NOMO-1 treated with DMSO at 0.1 percent for 48 hours (cell line): ENCODE measurements at regions not wholly inside any gene's neighbourhood (a gene's known extent, or its start where the extent isn't known, plus 50 kb on each side); places are given as distances from the start of the nearest gene placed in this dataset.

Source experiments
- DNase-seq: peaks from one replicate; lab custom pipeline; 2025; ENCODE audit not compliant: unreplicated experiment; lab: John Stamatoyannopoulos, UW

DNA sequence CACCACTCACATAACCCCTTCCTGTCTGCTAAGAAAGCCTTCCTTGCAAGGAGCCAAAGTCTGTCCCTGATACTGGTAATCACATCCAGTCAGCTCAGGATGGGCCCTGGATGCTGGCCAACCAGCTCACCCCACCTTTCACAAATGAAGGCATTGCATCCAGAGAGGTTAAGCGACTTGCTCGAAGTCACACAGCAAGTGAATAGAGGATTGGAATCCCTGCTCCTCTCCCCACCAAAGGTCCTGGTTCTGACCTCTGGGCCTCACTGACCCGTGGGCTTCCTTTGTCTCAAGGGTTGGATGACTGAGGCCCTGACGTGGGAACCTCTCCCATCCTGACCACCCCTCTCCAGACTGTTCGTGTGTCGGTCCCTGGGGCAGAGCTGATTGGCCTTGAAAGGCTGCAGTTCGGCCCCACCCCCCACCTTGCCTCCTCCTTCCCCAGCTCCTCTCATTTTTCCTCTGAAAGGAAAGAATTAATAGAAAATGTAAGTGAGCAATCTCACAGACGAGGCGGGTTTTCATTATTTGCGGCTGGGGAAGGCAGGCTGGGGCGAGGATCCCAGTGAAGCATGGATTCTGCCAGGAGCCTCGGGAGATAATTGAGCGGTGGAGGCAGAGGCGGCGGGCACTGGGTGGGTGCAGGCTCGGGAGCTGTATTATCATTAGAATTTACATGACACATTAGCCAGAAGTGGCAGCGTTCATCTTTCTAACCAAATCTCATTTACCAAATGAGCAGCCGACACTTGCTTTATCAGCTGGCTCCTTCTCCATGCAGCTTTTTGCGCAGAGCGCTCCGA, 101.5 kb upstream of the CSF3R start:
- DNase-seq: no peak

GRCh38 chr1:36583080-36583479, 100.4 kb upstream of the CSF3R start:
- DNase-seq: no peak

DNA sequence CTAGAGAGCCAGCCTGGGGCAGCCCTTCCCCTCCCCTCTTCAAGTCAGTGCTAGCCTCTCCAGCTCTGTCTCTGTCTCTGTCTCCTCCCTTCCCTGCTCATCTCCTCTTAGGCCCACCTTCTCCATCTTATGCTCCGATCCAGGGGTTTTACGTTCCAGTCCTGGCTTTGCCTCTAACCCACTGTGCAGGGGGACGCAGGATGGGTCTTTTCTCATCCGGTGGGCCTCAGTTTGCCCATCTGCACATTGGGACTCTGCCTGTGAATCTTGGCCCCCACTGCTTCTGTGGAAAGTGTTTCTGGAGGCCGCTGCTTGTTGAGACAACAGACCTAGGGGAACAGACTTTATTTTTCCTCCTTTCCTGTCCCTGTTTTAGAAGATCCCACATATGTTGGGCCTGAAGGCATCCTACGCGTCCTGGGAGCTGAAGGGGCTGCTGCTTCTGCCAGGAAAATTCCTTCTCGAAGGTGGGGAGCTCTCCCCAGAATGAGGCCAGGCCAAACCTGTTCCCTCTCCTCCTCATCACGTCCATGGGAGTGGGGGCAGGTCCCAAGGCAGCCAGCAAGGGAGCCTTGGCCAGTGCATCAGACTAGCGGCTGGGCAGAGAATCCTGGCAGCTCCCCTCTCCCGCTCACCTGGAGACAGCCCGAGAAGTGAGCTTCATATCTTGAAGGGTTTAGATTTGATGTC, 99.5 kb upstream of the CSF3R start:
- no peak for DNase-seq

DNA sequence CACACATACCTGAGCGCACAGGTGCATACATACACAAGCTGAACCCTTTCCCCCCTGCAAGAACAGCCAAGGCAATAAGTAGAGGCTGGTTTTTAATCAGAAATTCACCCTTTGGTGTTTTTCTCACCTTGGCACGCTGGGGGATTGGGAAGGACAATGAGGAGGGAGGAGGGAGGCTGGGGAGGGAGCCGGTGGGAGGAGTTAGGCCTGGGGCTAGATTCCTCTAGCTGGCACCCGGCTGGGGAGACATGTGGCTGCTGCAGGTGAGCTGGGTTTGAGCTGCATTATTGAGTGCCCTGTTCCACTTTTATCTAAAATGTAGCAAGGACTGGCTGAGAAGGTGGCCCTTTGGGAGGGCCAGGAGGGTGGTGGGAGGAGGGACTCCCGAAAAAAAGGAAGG, 97.8 kb upstream of the CSF3R start:
- DNase-seq: no peak

DNA sequence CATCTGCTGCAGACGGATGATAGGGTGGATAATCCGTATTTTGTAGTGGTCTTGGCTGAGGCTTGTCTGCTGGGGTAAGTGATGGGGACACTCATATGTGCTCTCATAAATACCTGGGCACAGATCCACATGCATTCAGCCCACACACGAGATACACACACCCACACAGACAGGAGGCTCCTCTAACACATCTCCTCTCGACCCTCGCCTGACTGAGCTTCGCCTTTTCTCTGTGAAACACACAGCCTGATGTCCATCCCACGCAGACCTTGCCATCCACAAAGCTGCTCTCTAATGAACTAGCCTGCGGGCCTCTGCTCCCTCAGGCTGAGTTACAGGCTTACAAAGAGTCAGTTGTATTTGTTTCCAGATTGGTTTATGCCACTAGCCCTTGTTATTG, 96.3 kb upstream of the CSF3R start:
- no peak for DNase-seq

GRCh38 chr1:36576551-36577110, 93.9 kb upstream of the CSF3R start:
- no peak for DNase-seq

GRCh38 chr1:36576118-36576517, 93.4 kb upstream of the CSF3R start:
- peak; percentile 3 for DNase-seq

- DNase-seq: no peak
These were observed 90.7 kb upstream of the CSF3R start for GRCh38 chr1:36573445-36573844.

DNA sequence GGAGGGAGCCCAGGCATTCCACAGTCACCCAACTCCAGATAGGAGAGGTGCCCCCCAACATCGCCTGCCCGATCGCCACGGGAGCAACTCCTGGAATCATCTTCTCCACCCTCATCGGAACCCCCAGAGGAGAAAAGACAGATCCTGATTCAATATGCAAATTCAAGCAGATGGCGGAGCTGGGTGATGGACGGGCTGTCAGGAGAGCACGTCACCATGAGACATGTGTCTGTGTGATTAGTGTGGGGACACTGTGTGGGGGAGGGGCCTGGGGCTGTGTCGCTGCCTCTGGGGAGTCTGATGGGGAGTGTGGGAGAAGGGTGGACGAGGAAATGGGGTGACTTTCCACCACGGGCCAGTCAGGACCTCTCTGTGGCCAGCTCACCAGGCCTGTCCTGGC, 90.2 kb upstream of the CSF3R start:
- no peak for DNase-seq

GRCh38 chr1:36572142-36572715, 89.5 kb upstream of the CSF3R start:
- no peak for DNase-seq

- DNase-seq: no peak
These were observed 88.4 kb upstream of the CSF3R start for GRCh38 chr1:36571106-36571505.

DNA sequence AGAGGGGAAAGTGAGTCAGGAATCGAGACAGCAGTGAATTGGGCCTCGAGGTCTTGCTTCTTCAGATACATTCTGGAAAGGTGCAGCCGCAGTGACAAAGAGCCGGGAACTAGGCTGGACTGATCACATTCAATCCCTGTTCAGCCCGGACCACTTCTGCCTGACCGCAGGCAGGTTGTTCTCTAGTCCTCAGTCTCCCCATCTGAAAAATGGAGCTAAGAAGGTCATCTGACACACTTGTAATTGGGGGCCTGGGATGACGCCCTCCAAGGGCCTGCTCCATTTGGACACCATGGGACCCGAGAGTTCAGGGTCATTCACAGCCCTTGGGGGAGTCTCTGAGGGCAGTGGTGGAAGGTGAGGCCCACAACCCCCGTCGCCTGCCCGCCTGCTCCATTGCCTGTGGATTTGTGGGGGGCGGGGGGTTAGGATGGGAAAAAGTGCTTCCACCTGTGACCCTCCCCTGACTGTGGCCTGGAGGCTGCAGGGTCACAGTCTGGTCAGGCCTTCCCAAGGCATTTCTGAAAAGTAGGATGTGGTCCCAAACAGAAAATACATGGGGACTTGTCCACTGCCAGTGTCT, 87.9 kb upstream of the CSF3R start:
- DNase-seq: no peak

DNA sequence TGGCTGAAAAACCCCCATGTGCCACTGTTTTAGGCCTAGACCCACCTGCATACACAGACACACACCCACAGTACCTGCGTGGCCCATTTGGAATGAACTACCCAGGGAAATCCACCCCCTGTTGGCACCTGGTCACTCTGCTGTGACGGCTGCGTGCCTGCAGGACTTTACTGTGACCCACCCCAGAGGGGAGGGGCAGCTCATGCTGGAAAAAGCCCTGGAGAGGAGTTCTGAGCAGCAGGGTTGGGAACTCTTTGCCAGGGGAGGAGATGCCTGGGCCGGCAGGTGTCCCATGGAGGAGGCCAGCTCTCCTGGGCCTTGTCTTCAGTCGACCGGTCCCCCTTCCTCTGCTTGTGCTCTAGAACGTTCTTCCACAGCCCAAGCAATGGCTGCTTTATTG, 87.3 kb upstream of the CSF3R start:
- no peak for DNase-seq

DNA sequence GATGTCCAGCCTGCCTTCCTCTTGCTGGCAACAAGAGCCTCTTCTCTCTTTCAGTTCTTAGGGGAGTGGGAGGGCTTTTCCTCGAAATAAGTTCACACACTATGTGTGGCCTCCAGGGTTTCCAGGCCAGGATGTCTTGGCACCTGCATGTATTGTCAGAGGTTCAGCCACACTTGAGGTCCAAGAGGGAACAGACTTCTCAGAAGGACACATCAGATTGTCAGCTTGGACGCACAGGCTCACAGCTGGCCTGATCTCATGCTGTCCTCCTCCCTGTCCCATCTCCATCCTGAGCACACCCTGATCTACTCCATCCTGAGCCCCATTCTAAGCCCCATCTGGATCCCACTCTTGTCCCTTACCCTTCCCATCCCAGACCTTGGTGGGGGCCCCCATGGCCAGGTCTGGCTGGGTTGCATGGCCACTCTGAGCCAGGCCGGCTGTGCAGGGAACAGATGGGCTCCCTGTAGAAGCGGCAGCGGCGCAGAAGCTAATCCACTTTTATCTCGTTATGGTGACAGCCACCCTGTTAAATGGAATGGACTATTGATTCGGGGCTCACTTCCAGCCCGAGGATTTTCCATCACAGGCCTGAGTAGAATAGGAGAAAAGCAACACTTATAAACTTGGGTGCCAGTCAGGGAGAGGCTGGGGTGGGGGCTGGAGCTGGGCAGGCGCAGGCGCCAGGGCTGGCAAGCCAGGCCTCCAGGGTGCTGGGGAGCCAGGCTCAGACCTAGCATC, 85.1 kb upstream of the CSF3R start:
- no peak for DNase-seq

DNA sequence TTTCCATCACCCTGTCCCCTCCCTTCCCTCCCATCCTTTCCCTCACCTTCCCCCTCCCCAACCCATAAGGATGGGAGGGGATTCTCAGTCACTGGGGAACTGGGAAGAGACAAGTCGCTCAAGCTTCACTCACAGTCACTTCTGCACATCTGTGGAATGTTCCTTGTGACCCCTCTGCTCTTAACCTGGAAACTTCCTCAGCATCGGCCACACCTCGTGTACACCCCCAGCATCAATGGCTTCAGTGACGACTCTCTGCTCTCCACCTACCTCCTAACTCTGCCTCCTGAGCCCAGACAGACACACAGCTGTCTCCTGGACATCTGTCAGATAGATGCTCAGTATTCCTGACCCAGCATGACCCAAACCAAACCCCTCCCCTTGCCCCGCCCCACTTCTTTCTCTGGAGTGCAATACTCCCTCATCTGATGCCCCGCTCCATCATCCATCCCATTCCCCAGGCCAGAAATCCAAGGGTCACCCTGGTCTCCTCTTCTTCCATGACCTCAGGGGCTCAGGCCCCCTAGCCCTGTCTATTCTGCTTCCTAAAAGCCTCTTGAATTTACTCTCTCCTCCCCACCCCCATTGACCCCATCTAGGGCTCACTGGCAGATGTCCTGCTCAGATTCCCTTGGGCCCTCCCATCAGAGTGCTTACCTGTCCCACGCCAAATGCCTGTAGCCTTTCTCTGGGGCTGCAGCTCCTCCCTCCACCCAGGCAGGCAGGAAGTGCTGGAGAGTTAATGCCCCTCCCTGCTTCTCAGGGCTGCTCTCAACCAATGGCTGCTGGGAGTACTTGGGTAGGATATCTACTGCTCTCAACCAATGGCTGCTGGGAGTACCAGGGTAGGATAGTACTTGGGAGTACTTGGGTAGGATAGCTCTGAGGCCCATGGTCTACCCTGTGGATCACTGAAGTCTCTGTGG, 83.1 kb upstream of the CSF3R start:
- DNase-seq: no peak

DNA sequence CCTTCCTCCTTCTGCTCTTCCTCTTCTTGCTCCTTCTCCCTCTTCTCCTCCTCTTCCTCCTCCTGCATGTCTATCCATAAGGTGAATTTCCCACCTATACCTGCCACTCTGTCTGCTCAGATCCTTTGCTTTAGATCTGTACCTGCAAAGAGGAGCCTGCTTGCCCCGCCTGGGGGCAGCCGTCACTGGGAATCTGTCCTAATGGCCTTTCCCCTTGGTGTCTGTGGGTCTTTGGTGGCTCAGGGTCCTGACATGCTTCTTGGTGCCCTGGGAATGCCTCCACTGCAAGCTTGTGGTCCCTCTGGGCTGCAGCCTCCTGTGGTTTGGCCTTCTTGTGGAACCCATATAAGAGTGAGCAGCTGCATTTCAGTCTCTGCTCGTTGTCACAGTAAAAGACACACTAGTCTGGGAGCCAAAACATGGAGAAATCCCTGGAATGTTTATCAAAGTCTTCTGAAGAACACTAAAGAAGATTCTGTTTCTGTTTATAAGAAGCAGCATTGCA, 79.5 kb upstream of the CSF3R start:
- DNase-seq: no peak

GRCh38 chr1:36561361-36561724, 78.6 kb upstream of the CSF3R start:
- DNase-seq: no peak

DNA sequence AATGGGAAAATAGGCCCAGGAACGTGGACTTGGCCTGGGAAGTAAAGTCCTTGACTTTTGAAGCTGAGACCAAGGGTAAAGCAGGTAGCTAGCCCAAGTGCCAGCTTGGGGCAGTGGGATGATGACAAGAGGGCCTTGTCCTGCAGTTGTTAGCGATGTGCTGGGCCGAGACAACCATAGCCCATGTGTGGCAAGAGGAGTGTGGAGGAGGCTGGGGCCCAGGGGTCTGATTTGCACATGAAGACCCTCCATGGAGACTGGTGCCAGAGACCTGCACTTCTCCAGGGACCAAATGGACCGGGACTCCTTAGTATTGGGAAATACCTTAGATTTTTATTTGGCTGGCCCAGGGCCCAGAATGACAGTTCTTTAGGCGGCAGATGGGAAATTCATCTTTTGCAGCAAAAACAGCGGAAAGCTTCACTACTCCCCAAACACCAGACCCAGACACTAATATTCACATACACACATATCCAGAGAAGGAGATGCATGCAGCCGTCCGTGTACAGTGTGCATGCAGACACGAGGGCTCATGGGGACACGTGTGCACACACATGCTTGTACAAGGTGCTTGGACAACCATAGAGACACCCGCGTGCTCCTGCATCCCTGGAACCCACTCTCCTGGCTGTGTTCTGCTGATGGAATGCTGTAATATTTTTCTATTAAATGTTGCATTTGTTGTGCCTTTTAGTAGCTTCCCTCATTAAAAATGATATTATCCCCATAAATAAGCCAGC, 78.1 kb upstream of the CSF3R start:
- DNase-seq: no peak

GRCh38 chr1:36560177-36560576, 77.5 kb upstream of the CSF3R start:
- no peak for DNase-seq
